ENCODE measurements at regions not wholly inside any gene's neighbourhood (a gene's known extent, or its start where the extent isn't known, plus 50 kb on each side); places are given as distances from the start of the nearest gene placed in this dataset.

GRCh38 chr6:120826253-120826652, 508.0 kb downstream of the TBC1D32 start:
- Histone ChIP-seq H3K79me2 (ENCODE audit: insufficient read depth) (no peaks in the 10 kb centered on the region), H3K4me3 (ENCODE audit: low read depth in 2 of 2, low read length in 1 of 2) (no peak overlapping the region), H3K9me3 (no peaks in the 10 kb centered on the region), H3K4me2 (no peak overlapping the region), H2AFZ (ENCODE audit: low read depth) (no peak overlapping the region), H3K36me3 (replicated peaks in 1 of 2; ENCODE audit: control insufficient read depth in 1 of 2, insufficient read depth in 2 of 2, low read length in 1 of 2) (no peaks in the 10 kb centered on the region), H3K9me2 (no peaks in the 10 kb centered on the region), H3F3A (replicated peaks; ENCODE audit: insufficient read depth) (peaks cover 2% of the 10 kb centered on the region), H3K4me1 (ENCODE audit: control insufficient read depth in 1 of 2, insufficient read depth in 2 of 2, low read depth in 1 of 2, low read length in 1 of 2) (no peaks in the 10 kb centered on the region), H4K20me1 (ENCODE audit: insufficient read depth) (no peaks in the 10 kb centered on the region), H3K27me3 (ENCODE audit: insufficient read depth) (no peaks in the 10 kb centered on the region), H3K27ac (ENCODE audit: low read depth in 2 of 2, low read length in 1 of 2) (no peak overlapping the region), H3K9ac (no peak overlapping the region)
- 18% methylated on average over 2 of the region's 2 CpGs for WGBS (ENCODE audit: low lambda C conversion rate)
- TF ChIP-seq MAX (IDR thresholded peaks at IDR 0.05; ENCODE audit: low read depth) (no peak), NRF1 (IDR thresholded peaks at IDR 0.05; ENCODE audit: low read depth, low read length) (no peak), SMC3 (IDR thresholded peaks at IDR 0.05; ENCODE audit: low read depth, low read length) (peak; percentile 62), EP300 (IDR thresholded peaks at IDR 0.05; ENCODE audit: borderline replicate concordance in 1 of 2, low read depth in 1 of 2, low read length in 1 of 2) (no peak), CTCF (IDR thresholded peaks at IDR 0.05) (peak; percentile 73), RXRA (IDR thresholded peaks at IDR 0.05; ENCODE audit: borderline replicate concordance, low read depth) (no peak), JUND (IDR thresholded peaks at IDR 0.05) (no peak), RAD21 (IDR thresholded peaks at IDR 0.05; ENCODE audit: low read length) (peak; percentile 70), TAF1 (IDR thresholded peaks at IDR 0.05; ENCODE audit: borderline replicate concordance, low read depth, low read length) (no peak)
- ChIA-PET POLR2A (no interaction called here), CTCF (interaction anchor here (0.6 to 4.6 kb wide), 7 partner anchors 9 to 1677 kb away, joined by 3 to 17 read pairs (median 4); no protein-coding TSS in a partner anchor)
- DNase-seq = peak; percentile 27

GRCh38 chr6:120816794-120817193, 517.5 kb downstream of the TBC1D32 start:
- Histone ChIP-seq H3K9me2 (no peaks in the 10 kb centered on the region), H3K79me2 (ENCODE audit: insufficient read depth) (no peaks in the 10 kb centered on the region), H3K4me3 (ENCODE audit: low read depth in 2 of 2, low read length in 1 of 2) (no peak overlapping the region), H3F3A (replicated peaks; ENCODE audit: insufficient read depth) (no peaks in the 10 kb centered on the region), H3K27ac (ENCODE audit: low read depth in 2 of 2, low read length in 1 of 2) (no peak overlapping the region), H3K36me3 (replicated peaks in 1 of 2; ENCODE audit: control insufficient read depth in 1 of 2, insufficient read depth in 2 of 2, low read length in 1 of 2) (no peaks in the 10 kb centered on the region), H3K9me3 (no peaks in the 10 kb centered on the region), H3K4me2 (no peak overlapping the region), H3K9ac (no peak overlapping the region), H2AFZ (ENCODE audit: low read depth) (no peak overlapping the region), H4K20me1 (ENCODE audit: insufficient read depth) (no peaks in the 10 kb centered on the region), H3K27me3 (ENCODE audit: insufficient read depth) (no peaks in the 10 kb centered on the region), H3K4me1 (ENCODE audit: control insufficient read depth in 1 of 2, insufficient read depth in 2 of 2, low read depth in 1 of 2, low read length in 1 of 2) (no peaks in the 10 kb centered on the region)
- ChIA-PET POLR2A (no interaction called here), CTCF (no interaction called here)
- no peak for DNase-seq
- TF ChIP-seq TEAD4 (IDR thresholded peaks at IDR 0.05; ENCODE audit: borderline replicate concordance, insufficient read depth) (no peak), EP300 (IDR thresholded peaks at IDR 0.05; ENCODE audit: borderline replicate concordance in 1 of 2, low read depth in 1 of 2, low read length in 1 of 2) (no peak), JUND (IDR thresholded peaks at IDR 0.05) (no peak), GABPA (IDR thresholded peaks at IDR 0.05; ENCODE audit: low read depth) (no peak), SMC3 (IDR thresholded peaks at IDR 0.05; ENCODE audit: low read depth, low read length) (no peak), IRF3 (IDR thresholded peaks at IDR 0.05; ENCODE audit: low read depth, low read length) (no peak), MEF2A (IDR thresholded peaks at IDR 0.05; ENCODE audit: borderline replicate concordance, low read depth) (no peak), ZBTB33 (IDR thresholded peaks at IDR 0.05; ENCODE audit: borderline replicate concordance, low read depth) (no peak), USF2 (IDR thresholded peaks at IDR 0.05; ENCODE audit: borderline replicate concordance, low read depth, low read length) (no peak), NFIC (IDR thresholded peaks at IDR 0.05; ENCODE audit: borderline replicate concordance) (no peak), USF1 (IDR thresholded peaks at IDR 0.05; ENCODE audit: borderline replicate concordance, low read depth) (no peak), SIN3A (IDR thresholded peaks at IDR 0.05; ENCODE audit: borderline replicate concordance, low read depth, low read length) (no peak), FOXM1 (IDR thresholded peaks at IDR 0.05; ENCODE audit: low read depth) (no peak)
